ENCODE measurements at regions not wholly inside any gene's neighbourhood (a gene's known extent, or its start where the extent isn't known, plus 50 kb on each side); places are given as distances from the start of the nearest gene placed in this dataset.
"Not testable (repeated sequence)": the region's sequence is repeated elsewhere in the genome, so short reads cannot be mapped to it uniquely, and the experiment has no call there.

DNA sequence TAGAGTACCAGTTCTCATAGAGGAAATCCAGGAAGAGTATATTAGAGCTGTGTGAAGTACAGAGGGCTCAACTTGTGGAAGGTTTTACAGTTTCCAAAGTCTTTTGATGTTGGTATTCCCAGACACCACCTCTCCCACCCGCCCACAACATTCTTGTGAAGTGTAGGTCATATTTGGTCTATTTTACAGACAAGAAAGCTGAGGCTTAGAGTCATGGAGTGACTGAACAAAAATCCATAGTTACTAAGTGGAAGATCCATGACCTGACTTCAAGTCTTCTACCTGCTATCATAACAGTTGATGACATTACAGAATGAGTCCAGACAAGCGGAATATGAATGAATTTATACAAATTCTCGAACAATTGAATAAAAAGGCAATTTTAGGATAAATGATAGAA, 187.1 kb upstream of the RPS23 start:
- Histone ChIP-seq H3K27me3 (ENCODE audit: insufficient read depth, poor library complexity, severe bottlenecking) (no peaks in the 10 kb centered on the region), H3K27ac (replicated peaks) (no peak overlapping the region), H3K4me3 (replicated peaks; ENCODE audit: insufficient read depth, low read length) (no peak overlapping the region)
- TF ChIP-seq, protein P1, sequence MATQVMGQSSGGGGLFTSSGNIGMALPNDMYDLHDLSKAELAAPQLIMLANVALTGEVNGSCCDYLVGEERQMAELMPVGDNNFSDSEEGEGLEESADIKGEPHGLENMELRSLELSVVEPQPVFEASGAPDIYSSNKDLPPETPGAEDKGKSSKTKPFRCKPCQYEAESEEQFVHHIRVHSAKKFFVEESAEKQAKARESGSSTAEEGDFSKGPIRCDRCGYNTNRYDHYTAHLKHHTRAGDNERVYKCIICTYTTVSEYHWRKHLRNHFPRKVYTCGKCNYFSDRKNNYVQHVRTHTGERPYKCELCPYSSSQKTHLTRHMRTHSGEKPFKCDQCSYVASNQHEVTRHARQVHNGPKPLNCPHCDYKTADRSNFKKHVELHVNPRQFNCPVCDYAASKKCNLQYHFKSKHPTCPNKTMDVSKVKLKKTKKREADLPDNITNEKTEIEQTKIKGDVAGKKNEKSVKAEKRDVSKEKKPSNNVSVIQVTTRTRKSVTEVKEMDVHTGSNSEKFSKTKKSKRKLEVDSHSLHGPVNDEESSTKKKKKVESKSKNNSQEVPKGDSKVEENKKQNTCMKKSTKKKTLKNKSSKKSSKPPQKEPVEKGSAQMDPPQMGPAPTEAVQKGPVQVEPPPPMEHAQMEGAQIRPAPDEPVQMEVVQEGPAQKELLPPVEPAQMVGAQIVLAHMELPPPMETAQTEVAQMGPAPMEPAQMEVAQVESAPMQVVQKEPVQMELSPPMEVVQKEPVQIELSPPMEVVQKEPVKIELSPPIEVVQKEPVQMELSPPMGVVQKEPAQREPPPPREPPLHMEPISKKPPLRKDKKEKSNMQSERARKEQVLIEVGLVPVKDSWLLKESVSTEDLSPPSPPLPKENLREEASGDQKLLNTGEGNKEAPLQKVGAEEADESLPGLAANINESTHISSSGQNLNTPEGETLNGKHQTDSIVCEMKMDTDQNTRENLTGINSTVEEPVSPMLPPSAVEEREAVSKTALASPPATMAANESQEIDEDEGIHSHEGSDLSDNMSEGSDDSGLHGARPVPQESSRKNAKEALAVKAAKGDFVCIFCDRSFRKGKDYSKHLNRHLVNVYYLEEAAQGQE (IDR thresholded peaks at IDR 0.05; ENCODE audit: insufficient replicate concordance, low read depth): no peak
- TF ChIP-seq POLR2AphosphoS5 (IDR thresholded peaks at IDR 0.05; ENCODE audit: low read depth): no peak
- TF ChIP-seq SPI1 (IDR thresholded peaks at IDR 0.05; ENCODE audit: borderline replicate concordance, low read depth): no peak
- TF ChIP-seq, protein P2, sequence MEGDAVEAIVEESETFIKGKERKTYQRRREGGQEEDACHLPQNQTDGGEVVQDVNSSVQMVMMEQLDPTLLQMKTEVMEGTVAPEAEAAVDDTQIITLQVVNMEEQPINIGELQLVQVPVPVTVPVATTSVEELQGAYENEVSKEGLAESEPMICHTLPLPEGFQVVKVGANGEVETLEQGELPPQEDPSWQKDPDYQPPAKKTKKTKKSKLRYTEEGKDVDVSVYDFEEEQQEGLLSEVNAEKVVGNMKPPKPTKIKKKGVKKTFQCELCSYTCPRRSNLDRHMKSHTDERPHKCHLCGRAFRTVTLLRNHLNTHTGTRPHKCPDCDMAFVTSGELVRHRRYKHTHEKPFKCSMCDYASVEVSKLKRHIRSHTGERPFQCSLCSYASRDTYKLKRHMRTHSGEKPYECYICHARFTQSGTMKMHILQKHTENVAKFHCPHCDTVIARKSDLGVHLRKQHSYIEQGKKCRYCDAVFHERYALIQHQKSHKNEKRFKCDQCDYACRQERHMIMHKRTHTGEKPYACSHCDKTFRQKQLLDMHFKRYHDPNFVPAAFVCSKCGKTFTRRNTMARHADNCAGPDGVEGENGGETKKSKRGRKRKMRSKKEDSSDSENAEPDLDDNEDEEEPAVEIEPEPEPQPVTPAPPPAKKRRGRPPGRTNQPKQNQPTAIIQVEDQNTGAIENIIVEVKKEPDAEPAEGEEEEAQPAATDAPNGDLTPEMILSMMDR (IDR thresholded peaks at IDR 0.05; ENCODE audit: insufficient read depth, low read length): no peak
- no peak for TF ChIP-seq GABPA (IDR thresholded peaks at IDR 0.05; ENCODE audit: low read depth)
- DNase-seq (ENCODE audit: low read depth in 1 of 2, low spot score in 1 of 2): no peak

DNA sequence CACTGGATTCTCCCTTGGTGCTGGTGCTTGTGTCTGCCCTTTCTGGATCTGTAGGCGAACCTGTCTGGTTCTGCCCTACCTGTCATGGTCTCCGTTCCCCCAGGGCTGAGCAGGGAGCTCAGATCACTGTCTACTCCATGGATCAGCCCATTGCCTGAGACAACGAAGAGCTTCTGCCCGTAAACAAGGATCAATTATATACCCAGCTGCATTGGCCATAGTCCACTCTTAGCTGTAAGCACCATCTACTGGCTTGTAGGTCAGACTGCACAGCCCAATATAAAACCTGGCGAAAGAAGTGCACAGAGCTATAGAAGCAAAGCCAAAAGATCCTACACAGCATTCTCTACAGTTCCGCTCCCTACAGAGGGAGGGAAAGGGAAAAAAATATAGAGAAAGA, 181.5 kb upstream of the RPS23 start:
- no peak for DNase-seq (ENCODE audit: low read depth in 1 of 2, low spot score in 1 of 2)
- no peaks in the 10 kb centered on the region for H3K27me3 ChIP-seq (ENCODE audit: insufficient read depth, poor library complexity, severe bottlenecking)
- no peak for TF ChIP-seq GABPA (IDR thresholded peaks at IDR 0.05; ENCODE audit: low read depth)
- no peak for TF ChIP-seq POLR2AphosphoS5 (IDR thresholded peaks at IDR 0.05; ENCODE audit: low read depth)
- TF ChIP-seq SPI1 (IDR thresholded peaks at IDR 0.05; ENCODE audit: borderline replicate concordance, low read depth): no peak
- TF ChIP-seq, protein P1 (IDR thresholded peaks at IDR 0.05; ENCODE audit: insufficient replicate concordance, low read depth): no peak
- TF ChIP-seq, protein P2 (IDR thresholded peaks at IDR 0.05; ENCODE audit: insufficient read depth, low read length): no peak
- no peak overlapping the region for H3K4me3 ChIP-seq (replicated peaks; ENCODE audit: insufficient read depth, low read length)
- H3K27ac ChIP-seq (replicated peaks): no peak overlapping the region

DNA sequence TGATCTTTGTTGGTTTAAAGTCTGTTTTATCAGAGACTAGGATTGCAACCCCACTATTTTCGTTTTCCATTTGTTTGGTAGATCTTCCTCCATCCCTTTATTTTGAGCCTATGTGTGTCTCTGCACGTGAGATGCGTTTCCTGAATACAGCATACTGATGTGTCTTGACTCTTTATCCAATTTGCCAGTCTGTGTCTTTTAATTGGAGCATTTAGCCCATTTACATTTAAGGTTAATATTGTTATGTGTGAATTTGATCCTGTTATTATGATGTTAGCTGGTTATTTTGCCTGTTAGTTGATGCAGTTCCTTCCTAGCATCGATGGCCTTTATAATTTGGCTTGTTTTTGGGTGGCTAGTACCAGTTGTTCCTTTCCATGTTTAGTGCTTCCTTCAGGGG, 177.2 kb upstream of the RPS23 start:
- not testable (repeated sequence) for H3K27me3 ChIP-seq (ENCODE audit: insufficient read depth, poor library complexity, severe bottlenecking); H3K27ac ChIP-seq (replicated peaks); DNase-seq (ENCODE audit: low read depth in 1 of 2, low spot score in 1 of 2); H3K4me3 ChIP-seq (replicated peaks; ENCODE audit: insufficient read depth, low read length)

DNA sequence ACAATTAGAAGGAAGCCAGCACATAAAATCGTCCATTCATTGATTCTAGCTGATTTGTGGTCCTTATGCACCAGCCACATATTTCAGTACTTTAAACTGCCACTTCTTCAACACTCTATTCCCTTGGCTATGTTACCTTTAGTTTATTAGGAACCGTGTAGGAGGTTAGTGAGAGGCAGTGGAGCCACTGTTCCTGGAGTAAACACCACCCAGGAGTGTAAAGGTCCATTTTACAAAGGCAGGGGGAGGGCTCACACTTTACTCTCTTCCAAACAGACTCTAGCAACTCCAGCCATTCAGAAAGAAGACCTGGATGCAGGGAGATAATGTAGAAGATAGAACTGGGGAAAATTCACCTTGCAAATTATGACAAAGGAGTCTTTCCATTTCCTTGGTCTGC, 170.2 kb upstream of the RPS23 start:
- no peak overlapping the region for H3K4me3 ChIP-seq (replicated peaks; ENCODE audit: insufficient read depth, low read length)
- DNase-seq (ENCODE audit: low read depth in 1 of 2, low spot score in 1 of 2): no peak
- H3K27ac ChIP-seq (replicated peaks): no peak overlapping the region
- no peaks in the 10 kb centered on the region for H3K27me3 ChIP-seq (ENCODE audit: insufficient read depth, poor library complexity, severe bottlenecking)
- TF ChIP-seq, protein P1 (IDR thresholded peaks at IDR 0.05; ENCODE audit: insufficient replicate concordance, low read depth): no peak
- TF ChIP-seq POLR2AphosphoS5 (IDR thresholded peaks at IDR 0.05; ENCODE audit: low read depth) (no peak), GABPA (IDR thresholded peaks at IDR 0.05; ENCODE audit: low read depth) (no peak), SPI1 (IDR thresholded peaks at IDR 0.05; ENCODE audit: borderline replicate concordance, low read depth) (no peak)
- TF ChIP-seq, protein P2 (IDR thresholded peaks at IDR 0.05; ENCODE audit: insufficient read depth, low read length): no peak

All from HL-60 (cell line).